HG03159 (cell line): ENCODE measurements at regions not wholly inside any gene's neighbourhood (a gene's known extent, or its start where the extent isn't known, plus 50 kb on each side); places are given as distances from the start of the nearest gene placed in this dataset.

ENCODE experiments used
- ATAC-seq: cut with Tn5 transposase; IDR thresholded peaks from one replicate; pipeline ENCODE4 v1.9.1; 2021; ENCODE audit warnings: mild to moderate bottlenecking, moderate library complexity; ENCODE audit not compliant: unreplicated experiment

- no peak for ATAC-seq
Observed at GRCh38 chr10:10829576-10829975, 188.1 kb upstream of the CELF2 start.

GRCh38 chr10:10830293-10830986 is 187.2 kb upstream of the CELF2 start:
- no peak for ATAC-seq

DNA sequence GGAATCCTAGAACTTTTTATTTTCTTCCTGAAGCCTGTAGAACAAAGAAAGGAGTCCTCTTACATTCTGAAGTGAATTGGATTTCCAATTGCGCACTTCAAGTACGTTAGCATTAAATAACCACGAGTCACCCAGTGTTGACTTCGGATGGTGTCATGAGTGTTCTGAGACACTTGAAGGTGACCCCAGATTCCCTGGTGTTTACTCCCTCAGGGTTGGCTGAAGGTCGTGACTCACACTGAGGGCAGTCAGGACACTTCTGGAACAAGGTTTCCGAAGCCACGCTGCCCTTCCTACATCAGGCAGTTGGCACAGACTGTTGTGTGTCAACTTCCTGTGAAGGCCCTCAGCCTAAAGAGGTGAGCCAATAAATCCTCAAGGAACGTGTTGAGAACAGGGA is 186.6 kb upstream of the CELF2 start:
- no peak for ATAC-seq

DNA sequence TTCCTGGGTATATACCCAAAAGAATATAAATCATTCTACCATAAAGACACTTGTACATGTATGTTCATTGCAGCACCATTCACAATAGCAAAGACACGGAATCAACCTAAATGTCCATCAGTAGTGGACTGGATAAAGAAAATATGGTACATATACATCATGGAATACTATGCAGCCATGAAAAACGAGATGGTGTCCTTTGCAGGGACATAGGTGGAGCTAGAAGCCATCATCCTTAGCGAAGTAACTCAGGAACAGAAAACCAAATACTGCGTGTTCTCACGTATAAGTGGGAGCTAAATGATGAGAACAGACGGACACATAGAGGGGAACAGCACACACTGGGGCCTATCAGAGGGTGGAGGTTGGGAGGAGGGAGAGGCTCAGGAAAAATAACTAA is 183.7 kb upstream of the CELF2 start:
- ATAC-seq, result no peak

DNA sequence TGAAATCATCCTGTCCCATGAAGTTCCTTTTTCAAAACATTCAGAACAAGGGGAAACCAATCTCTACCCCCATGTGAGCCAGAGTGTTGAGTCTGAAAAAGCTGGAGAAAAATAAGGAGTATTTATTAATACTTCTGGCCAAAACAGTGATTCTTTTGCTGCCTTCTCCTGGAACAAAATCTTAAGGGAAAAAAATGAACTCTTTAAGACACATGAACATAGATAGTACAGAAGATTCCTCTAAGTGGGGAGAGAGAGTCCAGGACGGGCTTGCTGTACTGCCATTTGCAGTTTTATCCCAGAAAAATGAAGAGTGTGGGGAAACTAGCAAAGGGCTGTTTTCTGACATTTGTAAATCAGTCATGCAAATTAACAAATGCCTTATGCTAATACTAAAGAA is 173.4 kb upstream of the CELF2 start:
- ATAC-seq, result no peak

DNA sequence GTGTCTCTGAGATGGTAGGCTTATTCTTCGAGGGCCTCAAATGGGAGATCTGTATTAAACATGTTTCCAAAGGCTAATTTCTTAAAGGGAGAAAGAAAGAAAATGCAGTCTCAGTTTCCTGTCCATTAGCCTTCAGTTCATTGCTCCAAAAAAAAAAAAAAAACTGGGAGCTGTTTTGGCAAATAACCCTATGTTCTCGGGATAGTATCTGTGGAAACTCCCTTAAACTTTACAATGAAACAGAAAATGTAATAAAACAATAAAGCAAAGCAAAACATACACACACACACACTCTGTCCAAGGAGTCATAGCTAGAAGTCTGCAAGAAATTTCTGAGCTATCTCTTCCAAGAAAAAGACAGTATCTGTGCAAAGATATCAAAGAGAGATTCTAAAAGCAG is 172.5 kb upstream of the CELF2 start:
- ATAC-seq, result no peak

- no peak for ATAC-seq
Observed at GRCh38 chr10:10845826-10846503, 171.7 kb upstream of the CELF2 start.

- ATAC-seq, result no peak
Observed at GRCh38 chr10:10846504-10846900, 171.2 kb upstream of the CELF2 start.

DNA sequence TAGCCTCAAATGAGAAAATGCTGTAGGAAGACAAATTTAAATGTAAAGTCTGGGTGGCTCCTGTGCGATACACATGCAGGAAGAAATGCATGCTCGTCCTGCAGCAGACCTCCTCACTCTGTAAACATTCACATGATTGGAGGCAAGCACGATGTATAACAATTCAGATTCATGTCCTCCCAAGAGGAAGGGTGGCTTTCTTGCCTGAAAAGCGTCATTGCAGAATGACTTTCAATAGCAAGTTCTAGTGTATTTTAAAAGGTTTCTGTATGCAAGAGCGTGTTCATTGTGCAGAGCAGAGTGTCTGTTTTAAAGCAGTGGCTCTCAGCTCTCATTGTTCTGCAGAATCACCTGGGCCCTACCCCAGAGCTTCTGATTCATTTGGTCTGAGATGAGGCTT is 170.3 kb upstream of the CELF2 start:
- ATAC-seq, result no peak

DNA sequence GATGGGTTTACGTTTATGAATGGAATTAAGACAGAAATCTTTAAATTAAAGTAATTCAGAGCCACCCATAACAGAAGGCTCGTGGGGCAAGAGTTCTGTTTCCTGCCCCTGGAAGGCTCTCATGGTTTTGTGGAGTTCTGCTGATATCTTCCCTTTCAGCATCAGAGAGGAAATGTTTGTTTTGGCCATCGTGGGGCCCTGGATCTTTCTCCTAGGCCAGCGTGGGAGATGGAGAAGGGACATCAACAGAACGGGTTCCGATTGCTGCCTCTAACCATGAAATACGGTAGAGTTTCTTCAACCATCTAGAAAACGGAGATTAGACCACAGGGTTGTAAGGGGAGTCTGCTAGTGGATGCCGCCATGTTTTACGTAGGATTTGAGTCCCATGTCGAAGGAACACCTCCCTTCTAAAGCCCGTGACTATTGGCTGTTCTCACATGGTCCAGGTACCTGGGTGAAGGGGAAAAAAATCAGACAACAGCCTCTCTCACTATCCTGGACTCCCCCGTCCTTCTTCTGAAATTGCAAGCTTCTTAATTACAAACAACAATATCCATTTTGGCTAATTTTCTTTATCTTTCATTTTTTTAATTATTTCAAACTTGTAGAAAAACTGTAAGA is 169.1 kb upstream of the CELF2 start:
- ATAC-seq, result no peak

DNA sequence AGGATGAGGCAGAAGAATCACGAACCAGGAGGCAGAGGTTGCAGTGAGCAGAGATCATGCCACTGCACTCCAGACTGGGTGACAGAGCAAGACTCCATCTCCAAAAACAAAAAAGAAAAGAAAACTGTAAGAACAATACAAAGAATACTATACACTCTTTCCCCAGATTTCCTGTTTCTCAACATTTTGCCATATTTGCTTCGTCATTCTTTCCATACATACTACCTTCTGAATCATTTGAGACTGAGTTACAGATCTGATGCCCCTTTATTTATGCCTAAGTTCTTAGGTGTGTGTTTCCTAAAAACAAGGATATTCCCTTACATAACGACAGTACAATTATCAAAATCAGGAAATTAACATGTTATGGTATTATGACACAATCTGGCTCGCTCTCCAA is 168.4 kb upstream of the CELF2 start:
- ATAC-seq, result no peak

- ATAC-seq, result no peak
Observed at GRCh38 chr10:10850214-10850613, 167.5 kb upstream of the CELF2 start.

DNA sequence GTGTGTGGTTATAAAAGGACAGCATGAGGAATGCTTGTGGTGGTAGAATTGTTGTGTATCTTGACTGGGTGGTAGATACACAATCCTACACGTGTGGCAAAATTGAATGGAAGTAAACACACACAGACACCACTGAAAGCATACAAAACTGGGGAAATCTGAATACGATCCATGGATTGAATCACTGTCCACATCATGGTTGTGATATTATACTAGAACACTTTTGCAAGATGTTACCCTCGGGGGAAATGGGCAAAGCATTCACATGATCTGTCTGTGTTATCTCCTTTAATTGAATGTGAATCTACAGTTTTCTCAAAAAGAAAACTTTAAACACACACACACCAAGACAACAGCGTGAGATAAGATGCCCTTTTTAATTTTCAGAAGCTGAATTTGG is 165.2 kb upstream of the CELF2 start:
- no peak for ATAC-seq

DNA sequence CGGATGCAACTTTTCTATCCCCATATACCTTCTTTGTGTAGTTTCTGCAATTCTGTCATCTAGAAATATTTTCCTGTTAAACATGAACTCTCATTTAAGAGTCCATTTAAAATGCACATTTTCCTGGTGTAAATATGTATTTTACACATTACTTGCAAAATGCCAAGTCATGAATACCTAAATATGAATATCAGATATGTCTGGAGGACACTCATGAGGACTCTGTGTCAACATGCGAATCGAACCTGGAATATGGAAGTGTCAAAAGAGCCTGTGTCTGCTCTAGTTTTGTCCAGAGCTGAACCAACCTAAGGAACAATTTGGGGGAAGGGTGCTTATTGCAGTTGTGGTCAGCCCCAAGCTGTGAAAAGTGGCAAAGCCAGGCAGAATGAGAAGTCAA is 163.7 kb upstream of the CELF2 start:
- no peak for ATAC-seq

DNA sequence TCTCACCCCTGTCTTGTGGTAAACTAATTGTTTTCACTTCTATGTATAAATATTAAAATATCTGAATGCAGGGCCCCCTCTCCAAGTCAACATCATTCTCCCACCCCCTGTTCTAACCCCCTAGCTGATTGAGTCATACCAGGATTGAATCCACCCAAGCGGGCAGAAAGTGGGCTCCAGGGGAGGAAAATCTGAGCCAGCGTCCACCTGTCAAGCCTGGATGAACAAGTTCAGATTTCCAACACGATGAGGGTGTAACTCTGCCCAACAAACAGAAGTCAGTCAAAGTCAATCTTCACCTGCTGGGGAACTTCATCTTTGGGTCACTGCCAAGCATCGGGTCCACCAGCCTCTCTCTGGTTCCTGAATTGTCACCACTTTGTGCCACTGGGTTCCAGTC is 162.9 kb upstream of the CELF2 start:
- ATAC-seq, result no peak

- ATAC-seq, result no peak
Observed at GRCh38 chr10:10855151-10855581, 162.5 kb upstream of the CELF2 start.

DNA sequence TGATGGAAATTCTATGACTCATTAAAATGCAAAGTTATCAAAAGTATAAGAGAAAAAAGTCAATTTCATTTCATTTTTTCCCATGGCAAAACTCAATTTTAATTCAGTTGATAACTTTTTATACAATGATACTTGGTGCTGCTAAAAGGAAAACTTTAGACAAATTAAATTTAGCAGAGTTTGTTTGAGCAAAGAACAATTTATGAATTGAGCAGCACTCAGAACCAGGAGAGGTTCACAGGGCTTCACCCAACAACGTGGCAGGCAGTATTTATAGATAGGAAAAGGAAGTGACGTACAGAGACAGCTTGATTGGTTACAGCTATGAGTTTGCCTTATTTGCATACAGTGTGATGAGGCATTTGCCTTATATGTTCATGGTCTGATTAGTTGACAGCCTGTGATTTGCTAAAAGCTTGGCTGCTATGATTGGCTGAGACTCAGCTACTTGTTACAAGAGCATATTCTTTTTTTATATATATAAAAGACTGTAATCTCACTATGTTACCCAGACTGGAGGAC is 157.2 kb upstream of the CELF2 start:
- no peak for ATAC-seq

- ATAC-seq, result no peak
Observed at GRCh38 chr10:10865303-10865702, 152.4 kb upstream of the CELF2 start.

DNA sequence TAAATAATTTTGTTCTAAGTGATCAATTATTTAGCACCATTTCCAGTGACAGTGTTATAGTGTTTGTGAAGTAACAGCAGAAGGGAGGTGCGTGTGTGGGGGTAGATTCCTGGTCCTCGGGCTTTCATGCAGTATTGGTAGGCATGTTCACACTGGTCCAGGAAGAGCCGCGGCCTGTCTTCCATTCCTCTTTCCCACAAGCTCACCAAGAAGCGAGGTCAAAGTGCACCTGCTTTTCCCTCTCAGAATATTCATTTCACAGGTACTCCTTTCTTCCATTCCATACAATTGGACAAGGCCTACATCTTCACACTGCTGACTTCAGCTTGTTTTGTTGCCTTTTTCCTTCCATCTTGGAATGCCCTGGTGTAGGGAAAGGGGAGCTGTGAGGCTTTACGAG is 151.8 kb upstream of the CELF2 start:
- no peak for ATAC-seq

DNA sequence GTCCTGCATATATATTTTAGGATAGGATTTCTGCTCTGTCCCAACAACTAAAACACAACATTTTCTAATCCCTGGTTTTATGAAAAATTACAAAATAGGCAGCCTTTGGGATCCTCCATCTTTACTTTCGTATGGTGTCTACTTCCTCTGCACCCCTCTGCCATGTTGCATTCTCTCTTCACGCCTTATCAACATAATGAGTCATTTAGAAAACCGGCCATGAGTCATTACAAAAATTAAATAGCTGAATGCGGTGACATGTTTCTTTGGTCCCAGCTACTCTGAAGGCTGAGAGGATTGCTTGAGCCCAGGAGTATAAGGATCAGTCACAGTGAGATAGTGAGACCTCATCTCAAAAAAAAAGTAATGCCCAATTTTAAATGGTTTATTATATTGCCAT is 148.1 kb upstream of the CELF2 start:
- ATAC-seq, result peak; percentile 82

GRCh38 chr10:10870523-10871241 is 147.0 kb upstream of the CELF2 start:
- no peak for ATAC-seq
